WTC11 (cell line): ENCODE measurements at regions not wholly inside any gene's neighbourhood (a gene's known extent, or its start where the extent isn't known, plus 50 kb on each side); places are given as distances from the start of the nearest gene placed in this dataset.
"Not testable (repeated sequence)": the region's sequence is repeated elsewhere in the genome, so short reads cannot be mapped to it uniquely, and the experiment has no call there.

Experiments used
- ATAC-seq: fragments of 200-7000 bp; cut with Tn5 transposase; 2 replicates; pipeline ENCODE4 v1.10.0; 2021; ENCODE audit warnings: mild to moderate bottlenecking, moderate library complexity
- CTCF ChIA-PET: fragments of 300-600 bp; sonication (Branson Sonifier 250); formaldehyde crosslinking; loops from one replicate; lab custom pipeline; 2021; ENCODE audit warnings: antibody characterized with exemption; lab: Charles Lee
- POLR2A ChIA-PET: fragments of 350-600 bp; sonication (Branson Sonifier 250); formaldehyde crosslinking; loops from one replicate; lab custom pipeline; 2021; ENCODE audit warnings: antibody characterized with exemption; lab: Charles Lee
- DNase-seq: peaks from one replicate; pipeline ENCODE4 v3.0.0; 2021; ENCODE audit warnings: low spot score
- H3K27ac Mint-ChIP-seq: 2 replicates; pipeline ENCODE4 v1.8.0; 2021; ENCODE audit warnings: mixed read lengths
- H3K27me3 Mint-ChIP-seq: 2 replicates; pipeline ENCODE4 v1.8.0; 2021; ENCODE audit warnings: low read depth, mild to moderate bottlenecking, moderate library complexity, mixed read lengths
- H3K36me3 Mint-ChIP-seq: 2 replicates; pipeline ENCODE4 v1.8.0; 2021; ENCODE audit warnings: mixed read lengths
- H3K4me1 Mint-ChIP-seq: 2 replicates; pipeline ENCODE4 v1.8.0; 2022; ENCODE audit warnings: mixed read lengths
- H3K4me3 Mint-ChIP-seq: 2 replicates; pipeline ENCODE4 v1.8.0; 2021; ENCODE audit warnings: mild to moderate bottlenecking, moderate library complexity, mixed read lengths
- H3K9me3 Mint-ChIP-seq: 2 replicates; pipeline ENCODE4 v1.8.0; 2021; ENCODE audit warnings: mixed read lengths
- ATF1 ChIP-seq: sonication (generic); formaldehyde crosslinking; IDR thresholded peaks from 2 replicates; pipeline ENCODE4 v1.8.1; 2023; ENCODE audit warnings: mild to moderate bottlenecking, moderate library complexity, missing genetic modification reagents
- E2F4 ChIP-seq: sonication (generic); formaldehyde crosslinking; IDR thresholded peaks from 2 replicates; pipeline ENCODE4 v1.8.1; 2022; ENCODE audit warnings: low read depth, mild to moderate bottlenecking, moderate library complexity, missing genetic modification reagents, borderline replicate concordance
- FOXP4 ChIP-seq: sonication (generic); formaldehyde crosslinking; IDR thresholded peaks from 2 replicates; pipeline ENCODE4 v1.8.0; 2022; ENCODE audit warnings: mild to moderate bottlenecking, missing genetic modification reagents
- NFYB ChIP-seq: sonication (generic); formaldehyde crosslinking; conservative IDR thresholded peaks from 2 replicates; pipeline ENCODE4 v1.8.0; 2022; ENCODE audit warnings: low read depth, missing genetic modification reagents
- PREB ChIP-seq: sonication (generic); formaldehyde crosslinking; IDR thresholded peaks from 2 replicates; pipeline ENCODE4 v1.8.1; 2022; ENCODE audit warnings: mild to moderate bottlenecking, missing genetic modification reagents, moderate library complexity, borderline replicate concordance
- RORB ChIP-seq: fragments of 250-450 bp; sonication (Bioruptor Pico); IDR thresholded peaks from 2 replicates; pipeline ENCODE4 v1.9.0; 2021; ENCODE audit warnings: mild to moderate bottlenecking
- STAT6 ChIP-seq: sonication (generic); formaldehyde crosslinking; conservative IDR thresholded peaks from 2 replicates; pipeline ENCODE4 v1.8.1; 2023; ENCODE audit warnings: mild to moderate bottlenecking, low read depth, missing genetic modification reagents, moderate library complexity
- ZNF121 ChIP-seq: sonication (generic); formaldehyde crosslinking; IDR thresholded peaks from 2 replicates; pipeline ENCODE4 v1.8.0; 2023; ENCODE audit warnings: missing genetic modification reagents
- ZNF138 ChIP-seq: sonication (generic); formaldehyde crosslinking; conservative IDR thresholded peaks from 2 replicates; pipeline ENCODE4 v1.8.1; 2022; ENCODE audit warnings: mild to moderate bottlenecking, moderate library complexity, missing genetic modification reagents
- ZNF263 ChIP-seq: sonication (generic); formaldehyde crosslinking; IDR thresholded peaks from 2 replicates; pipeline ENCODE4 v1.8.1; 2022; ENCODE audit warnings: low read depth, mild to moderate bottlenecking, moderate library complexity, missing genetic modification reagents
- ZNF317 ChIP-seq: sonication (generic); formaldehyde crosslinking; IDR thresholded peaks from 2 replicates; pipeline ENCODE4 v1.8.1; 2023; ENCODE audit warnings: low read depth, mild to moderate bottlenecking, moderate library complexity, missing genetic modification reagents, borderline replicate concordance
- ZNF416 ChIP-seq: fragments of 250-450 bp; sonication (Bioruptor Pico); IDR thresholded peaks from 2 replicates; pipeline ENCODE4 v1.9.0; 2021; ENCODE audit warnings: mild to moderate bottlenecking, inconsistent platforms
- ZNF671 ChIP-seq: fragments of 250-450 bp; sonication (Bioruptor Pico); IDR thresholded peaks from 2 replicates; pipeline ENCODE4 v1.8.0; 2021; ENCODE audit warnings: mild to moderate bottlenecking
- TF ChIP-seq, protein P1 (sequence below): sonication (generic); formaldehyde crosslinking; IDR thresholded peaks from 2 replicates; pipeline ENCODE4 v1.8.0; 2022; ENCODE audit warnings: mild to moderate bottlenecking, missing genetic modification reagents
- TF ChIP-seq, protein P2 (sequence below): sonication (generic); formaldehyde crosslinking; IDR thresholded peaks from 2 replicates; pipeline ENCODE4 v1.8.1; 2023; ENCODE audit warnings: mild to moderate bottlenecking, missing genetic modification reagents, borderline replicate concordance

DNA sequence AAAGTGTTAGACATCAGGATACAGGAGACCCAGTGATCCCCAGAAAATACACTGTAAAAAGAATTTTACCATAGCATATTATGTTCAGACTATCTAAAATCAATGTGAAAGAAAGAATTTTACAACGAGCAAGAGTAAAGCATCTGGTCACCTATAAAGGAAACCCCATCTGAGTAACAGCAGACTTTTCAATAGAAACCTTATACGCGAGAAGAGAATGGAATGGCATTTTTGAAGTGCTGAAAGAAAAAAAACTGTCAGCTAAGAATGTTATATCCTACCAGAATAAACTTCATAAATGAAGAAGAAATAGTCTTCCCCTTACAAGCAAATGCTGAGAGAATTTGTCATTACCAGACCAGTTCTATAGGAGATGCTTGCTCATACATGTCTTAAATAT lies 532.1 kb upstream of the NR5A2 start:
- peaks cover 18% of the 10 kb centered on the region for H3K36me3 Mint-ChIP-seq
- H3K27ac Mint-ChIP-seq = no peak overlapping the region
- TF ChIP-seq ZNF121 (no peak), ZNF317 (CRISPR knock-in tag) (peak; percentile 67; the same call in 1 of the 2 replicates)
- H3K9me3 Mint-ChIP-seq = peaks cover 23% of the 10 kb centered on the region
- ChIA-PET POLR2A (no interaction called here), CTCF (no interaction called here)
- H3K4me1 Mint-ChIP-seq = peaks cover 16% of the 10 kb centered on the region
- ATAC-seq (no peak), DNase-seq (no peak)
- no peak overlapping the region for H3K4me3 Mint-ChIP-seq
- peaks cover 3% of the 10 kb centered on the region for H3K27me3 Mint-ChIP-seq

DNA sequence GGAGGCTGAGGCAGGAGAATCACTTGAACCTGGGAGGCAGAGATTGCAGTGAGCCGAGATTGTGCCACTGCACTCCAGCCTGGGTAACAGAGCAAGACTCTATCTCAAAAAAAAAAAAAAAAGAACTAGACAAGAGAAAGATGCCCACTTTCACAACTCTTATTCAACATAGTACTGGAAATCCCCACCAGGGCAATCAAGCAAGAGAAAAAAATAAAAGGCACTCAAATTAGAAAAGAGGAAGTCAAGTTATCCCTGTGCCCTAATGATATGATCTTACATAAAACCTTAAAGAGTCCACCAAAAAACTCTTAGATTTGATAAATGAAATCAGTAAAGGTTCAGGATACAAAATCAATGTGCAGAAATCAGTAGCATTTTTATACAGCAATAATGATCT lies 528.7 kb upstream of the NR5A2 start:
- H3K27ac Mint-ChIP-seq, H3K27me3 Mint-ChIP-seq, POLR2A ChIA-PET, ATAC-seq, DNase-seq, CTCF ChIA-PET, H3K4me3 Mint-ChIP-seq, H3K4me1 Mint-ChIP-seq: not testable (repeated sequence)
- H3K36me3 Mint-ChIP-seq = peaks cover 15% of the 10 kb centered on the region
- peaks cover 32% of the 10 kb centered on the region for H3K9me3 Mint-ChIP-seq

DNA sequence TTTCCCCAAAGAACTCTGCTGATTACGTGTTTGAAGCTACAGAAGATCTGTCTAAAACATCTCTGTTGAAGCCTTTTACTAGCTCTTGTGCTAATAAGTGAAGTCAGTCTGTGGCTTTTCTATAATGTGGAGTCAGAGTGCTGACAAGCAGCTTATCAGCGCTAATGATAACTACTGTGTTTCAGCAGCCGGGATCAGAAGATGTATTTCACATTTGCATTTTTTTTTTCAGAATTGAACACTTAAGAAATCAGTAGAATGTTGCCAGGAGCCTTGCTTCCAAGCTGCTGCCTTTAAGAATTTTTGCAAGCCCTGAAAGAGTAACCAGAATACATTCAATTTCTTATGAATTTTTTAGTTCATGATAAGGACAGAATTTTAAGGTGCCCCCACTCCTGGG lies 519.4 kb upstream of the NR5A2 start:
- DNase-seq (no peak), ATAC-seq (no peak)
- Mint-ChIP-seq H3K27me3 (no peaks in the 10 kb centered on the region), H3K27ac (no peak overlapping the region), H3K9me3 (peaks cover 4% of the 10 kb centered on the region), H3K36me3 (no peaks in the 10 kb centered on the region), H3K4me3 (no peak overlapping the region), H3K4me1 (peaks cover 18% of the 10 kb centered on the region)
- ChIA-PET POLR2A (no interaction called here), CTCF (no interaction called here)
- TF ChIP-seq RORB (CRISPR knock-in tag) (no peak), ATF1 (CRISPR knock-in tag) (no peak), FOXP4 (CRISPR knock-in tag) (no peak), E2F4 (CRISPR knock-in tag) (no peak), ZNF416 (CRISPR knock-in tag) (no peak), NFYB (no peak), ZNF138 (CRISPR knock-in tag) (no peak), ZNF121 (no peak), ZNF263 (CRISPR knock-in tag) (no peak), PREB (CRISPR knock-in tag) (no peak), ZNF671 (CRISPR knock-in tag) (no peak), STAT6 (CRISPR knock-in tag) (no peak)
- TF ChIP-seq, protein P1, sequence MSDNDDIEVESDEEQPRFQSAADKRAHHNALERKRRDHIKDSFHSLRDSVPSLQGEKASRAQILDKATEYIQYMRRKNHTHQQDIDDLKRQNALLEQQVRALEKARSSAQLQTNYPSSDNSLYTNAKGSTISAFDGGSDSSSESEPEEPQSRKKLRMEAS (CRISPR knock-in tag) = no peak
- TF ChIP-seq, protein P2, sequence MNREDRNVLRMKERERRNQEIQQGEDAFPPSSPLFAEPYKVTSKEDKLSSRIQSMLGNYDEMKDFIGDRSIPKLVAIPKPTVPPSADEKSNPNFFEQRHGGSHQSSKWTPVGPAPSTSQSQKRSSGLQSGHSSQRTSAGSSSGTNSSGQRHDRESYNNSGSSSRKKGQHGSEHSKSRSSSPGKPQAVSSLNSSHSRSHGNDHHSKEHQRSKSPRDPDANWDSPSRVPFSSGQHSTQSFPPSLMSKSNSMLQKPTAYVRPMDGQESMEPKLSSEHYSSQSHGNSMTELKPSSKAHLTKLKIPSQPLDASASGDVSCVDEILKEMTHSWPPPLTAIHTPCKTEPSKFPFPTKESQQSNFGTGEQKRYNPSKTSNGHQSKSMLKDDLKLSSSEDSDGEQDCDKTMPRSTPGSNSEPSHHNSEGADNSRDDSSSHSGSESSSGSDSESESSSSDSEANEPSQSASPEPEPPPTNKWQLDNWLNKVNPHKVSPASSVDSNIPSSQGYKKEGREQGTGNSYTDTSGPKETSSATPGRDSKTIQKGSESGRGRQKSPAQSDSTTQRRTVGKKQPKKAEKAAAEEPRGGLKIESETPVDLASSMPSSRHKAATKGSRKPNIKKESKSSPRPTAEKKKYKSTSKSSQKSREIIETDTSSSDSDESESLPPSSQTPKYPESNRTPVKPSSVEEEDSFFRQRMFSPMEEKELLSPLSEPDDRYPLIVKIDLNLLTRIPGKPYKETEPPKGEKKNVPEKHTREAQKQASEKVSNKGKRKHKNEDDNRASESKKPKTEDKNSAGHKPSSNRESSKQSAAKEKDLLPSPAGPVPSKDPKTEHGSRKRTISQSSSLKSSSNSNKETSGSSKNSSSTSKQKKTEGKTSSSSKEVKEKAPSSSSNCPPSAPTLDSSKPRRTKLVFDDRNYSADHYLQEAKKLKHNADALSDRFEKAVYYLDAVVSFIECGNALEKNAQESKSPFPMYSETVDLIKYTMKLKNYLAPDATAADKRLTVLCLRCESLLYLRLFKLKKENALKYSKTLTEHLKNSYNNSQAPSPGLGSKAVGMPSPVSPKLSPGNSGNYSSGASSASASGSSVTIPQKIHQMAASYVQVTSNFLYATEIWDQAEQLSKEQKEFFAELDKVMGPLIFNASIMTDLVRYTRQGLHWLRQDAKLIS = no peak
